ENCODE measurements at regions not wholly inside any gene's neighbourhood (a gene's known extent, or its start where the extent isn't known, plus 50 kb on each side); places are given as distances from the start of the nearest gene placed in this dataset.

- TF ChIP-seq, protein P1, sequence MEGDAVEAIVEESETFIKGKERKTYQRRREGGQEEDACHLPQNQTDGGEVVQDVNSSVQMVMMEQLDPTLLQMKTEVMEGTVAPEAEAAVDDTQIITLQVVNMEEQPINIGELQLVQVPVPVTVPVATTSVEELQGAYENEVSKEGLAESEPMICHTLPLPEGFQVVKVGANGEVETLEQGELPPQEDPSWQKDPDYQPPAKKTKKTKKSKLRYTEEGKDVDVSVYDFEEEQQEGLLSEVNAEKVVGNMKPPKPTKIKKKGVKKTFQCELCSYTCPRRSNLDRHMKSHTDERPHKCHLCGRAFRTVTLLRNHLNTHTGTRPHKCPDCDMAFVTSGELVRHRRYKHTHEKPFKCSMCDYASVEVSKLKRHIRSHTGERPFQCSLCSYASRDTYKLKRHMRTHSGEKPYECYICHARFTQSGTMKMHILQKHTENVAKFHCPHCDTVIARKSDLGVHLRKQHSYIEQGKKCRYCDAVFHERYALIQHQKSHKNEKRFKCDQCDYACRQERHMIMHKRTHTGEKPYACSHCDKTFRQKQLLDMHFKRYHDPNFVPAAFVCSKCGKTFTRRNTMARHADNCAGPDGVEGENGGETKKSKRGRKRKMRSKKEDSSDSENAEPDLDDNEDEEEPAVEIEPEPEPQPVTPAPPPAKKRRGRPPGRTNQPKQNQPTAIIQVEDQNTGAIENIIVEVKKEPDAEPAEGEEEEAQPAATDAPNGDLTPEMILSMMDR (IDR thresholded peaks at IDR 0.05) = no peak
- no peak for DNase-seq
- Histone ChIP-seq H3K36me3 (no peaks in the 10 kb centered on the region), H3K9me3 (no peaks in the 10 kb centered on the region), H3K4me3 (no peak overlapping the region), H3K27me3 (no peaks in the 10 kb centered on the region), H3K4me1 (no peaks in the 10 kb centered on the region), H3K9ac (ENCODE audit: low read depth in 2 of 2, low read length in 2 of 2) (no peak overlapping the region), H3K27ac (no peak overlapping the region)
- intact Hi-C loops (cut with DNase I) = no loop called here
Measured at GRCh38 chr5:4104831-4105597, 509.4 kb downstream of the IRX1 start.

DNA sequence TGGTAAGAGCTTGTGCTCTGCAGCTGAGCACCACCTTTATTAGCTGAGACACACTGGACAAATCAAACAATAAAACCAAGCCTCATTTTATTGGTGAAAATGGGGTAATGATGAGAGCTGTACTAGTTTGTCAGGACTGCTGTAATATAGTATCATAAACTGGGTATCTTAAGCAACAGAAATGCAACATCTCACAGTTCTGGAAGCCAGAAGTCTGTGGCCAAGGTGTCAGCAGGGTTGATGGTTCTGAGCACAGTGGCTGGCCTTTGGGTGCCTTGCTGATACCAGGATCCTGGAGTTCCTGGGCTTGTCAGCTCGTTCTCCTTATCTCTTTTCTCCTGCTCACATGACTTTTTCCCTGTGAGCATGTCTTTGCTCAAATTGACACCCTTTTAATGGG is 513.1 kb downstream of the IRX1 start:
- H3K27ac ChIP-seq = no peak overlapping the region
- H3K36me3 ChIP-seq = no peaks in the 10 kb centered on the region
- intact Hi-C loops (cut with DNase I) = no loop called here
- no peaks in the 10 kb centered on the region for H3K27me3 ChIP-seq
- TF ChIP-seq, protein P1 (IDR thresholded peaks at IDR 0.05) = no peak
- no peak for DNase-seq
- H3K9ac ChIP-seq (ENCODE audit: low read depth in 2 of 2, low read length in 2 of 2) = no peak overlapping the region
- H3K4me1 ChIP-seq = no peaks in the 10 kb centered on the region
- H3K4me3 ChIP-seq = no peak overlapping the region
- H3K9me3 ChIP-seq = no peaks in the 10 kb centered on the region

GRCh38 chr5:4113426-4113825 is 517.8 kb downstream of the IRX1 start:
- intact Hi-C loops (cut with DNase I) = no loop called here
- no peak overlapping the region for H3K27ac ChIP-seq

GRCh38 chr5:4113905-4114304 is 518.3 kb downstream of the IRX1 start:
- DNase-seq = no peak
- TF ChIP-seq, protein P1 (IDR thresholded peaks at IDR 0.05) = no peak
- Histone ChIP-seq H3K9ac (ENCODE audit: low read depth in 2 of 2, low read length in 2 of 2) (no peak overlapping the region), H3K4me3 (no peak overlapping the region), H3K36me3 (no peaks in the 10 kb centered on the region), H3K9me3 (no peaks in the 10 kb centered on the region), H3K27me3 (no peaks in the 10 kb centered on the region), H3K27ac (no peak overlapping the region), H3K4me1 (no peaks in the 10 kb centered on the region)
- intact Hi-C loops (cut with DNase I) = no loop called here

More at GRCh38 chr5:4113426-4113825, 517.8 kb downstream of the IRX1 start:
- Histone ChIP-seq H3K4me3 (no peak overlapping the region), H3K36me3 (no peaks in the 10 kb centered on the region), H3K27me3 (no peaks in the 10 kb centered on the region), H3K9ac (ENCODE audit: low read depth in 2 of 2, low read length in 2 of 2) (no peak overlapping the region), H3K4me1 (no peaks in the 10 kb centered on the region), H3K9me3 (no peaks in the 10 kb centered on the region)
- DNase-seq = no peak
- TF ChIP-seq, protein P1 (IDR thresholded peaks at IDR 0.05) = no peak

DNA sequence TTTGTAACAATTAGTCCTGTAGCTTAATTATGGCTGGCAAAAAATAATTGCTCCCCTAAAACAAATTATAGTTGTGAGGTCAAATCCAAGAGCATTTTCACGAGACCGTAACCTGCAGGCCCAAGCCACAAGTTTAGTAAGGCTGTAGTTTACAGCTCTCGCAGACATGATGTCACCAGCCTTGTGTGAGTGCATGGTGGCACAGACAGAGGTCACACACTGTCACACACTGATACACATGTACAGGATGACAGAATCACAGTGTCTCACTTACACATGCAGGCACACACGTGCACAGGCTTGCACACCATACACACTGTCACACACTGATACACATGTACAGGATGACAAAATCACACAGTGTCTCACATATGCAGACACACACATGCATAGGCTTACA is 518.8 kb downstream of the IRX1 start:
- Histone ChIP-seq H3K27ac (no peak overlapping the region), H3K9ac (ENCODE audit: low read depth in 2 of 2, low read length in 2 of 2) (no peak overlapping the region), H3K4me1 (no peaks in the 10 kb centered on the region), H3K36me3 (no peaks in the 10 kb centered on the region), H3K4me3 (no peak overlapping the region), H3K27me3 (no peaks in the 10 kb centered on the region), H3K9me3 (no peaks in the 10 kb centered on the region)
- TF ChIP-seq, protein P1 (IDR thresholded peaks at IDR 0.05) = no peak
- intact Hi-C loops (cut with DNase I) = no loop called here
- DNase-seq = no peak

Data from colonic mucosa (tissue), 4 donors.